ENCODE measurements at regions not wholly inside any gene's neighbourhood (a gene's known extent, or its start where the extent isn't known, plus 50 kb on each side); places are given as distances from the start of the nearest gene placed in this dataset.

DNA sequence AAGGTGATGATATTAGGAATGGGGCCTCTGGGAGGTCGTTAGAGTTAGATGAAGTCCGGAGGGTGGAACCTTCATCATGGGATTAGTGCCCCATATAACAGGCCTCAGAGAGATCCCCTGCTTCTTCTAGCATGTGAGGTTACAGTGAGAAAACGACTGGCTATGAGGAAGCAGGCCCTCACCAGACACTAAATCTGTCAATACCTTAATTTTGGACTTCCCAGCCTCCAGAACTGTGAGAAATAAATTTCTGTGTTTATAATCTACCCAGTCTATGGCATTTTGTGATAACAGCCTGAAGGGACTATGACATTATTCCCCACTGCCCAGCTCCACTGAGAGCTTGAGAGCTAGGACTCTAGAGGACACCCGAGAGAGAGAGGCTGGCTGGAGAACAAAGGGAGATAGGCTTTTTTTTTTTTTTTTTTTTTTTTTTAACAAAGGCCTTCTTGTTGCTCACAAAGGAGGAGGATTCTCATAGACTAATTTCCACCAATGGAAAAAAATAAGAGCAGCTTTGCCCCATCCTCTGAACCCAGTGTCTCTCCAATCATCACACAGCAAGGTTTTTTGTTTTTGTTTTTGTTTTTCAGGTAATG, 87.8 kb upstream of the EEA1 start:
- intact Hi-C loops (cut with DNase I): no loop called here
- DNase-seq: no peak

DNA sequence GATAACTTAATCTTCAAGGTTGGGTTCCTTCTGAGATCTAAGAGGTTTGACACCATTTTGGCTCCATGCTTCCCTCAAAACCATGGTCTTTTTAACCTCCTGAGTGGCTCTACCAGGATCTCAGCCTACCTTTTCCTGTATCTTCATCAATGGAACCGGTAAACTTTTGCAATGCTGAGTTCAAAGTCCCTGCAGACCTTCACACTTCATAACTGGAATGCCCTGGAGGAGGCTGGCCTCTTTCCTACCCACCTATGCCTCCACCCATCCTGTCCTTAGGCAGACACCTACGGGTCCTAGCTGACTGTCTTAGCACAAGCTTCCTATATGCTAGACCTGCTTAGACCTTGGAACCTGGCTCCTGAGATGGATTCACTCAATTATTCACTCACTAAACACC, 89.5 kb upstream of the EEA1 start:
- TF ChIP-seq, protein P1, sequence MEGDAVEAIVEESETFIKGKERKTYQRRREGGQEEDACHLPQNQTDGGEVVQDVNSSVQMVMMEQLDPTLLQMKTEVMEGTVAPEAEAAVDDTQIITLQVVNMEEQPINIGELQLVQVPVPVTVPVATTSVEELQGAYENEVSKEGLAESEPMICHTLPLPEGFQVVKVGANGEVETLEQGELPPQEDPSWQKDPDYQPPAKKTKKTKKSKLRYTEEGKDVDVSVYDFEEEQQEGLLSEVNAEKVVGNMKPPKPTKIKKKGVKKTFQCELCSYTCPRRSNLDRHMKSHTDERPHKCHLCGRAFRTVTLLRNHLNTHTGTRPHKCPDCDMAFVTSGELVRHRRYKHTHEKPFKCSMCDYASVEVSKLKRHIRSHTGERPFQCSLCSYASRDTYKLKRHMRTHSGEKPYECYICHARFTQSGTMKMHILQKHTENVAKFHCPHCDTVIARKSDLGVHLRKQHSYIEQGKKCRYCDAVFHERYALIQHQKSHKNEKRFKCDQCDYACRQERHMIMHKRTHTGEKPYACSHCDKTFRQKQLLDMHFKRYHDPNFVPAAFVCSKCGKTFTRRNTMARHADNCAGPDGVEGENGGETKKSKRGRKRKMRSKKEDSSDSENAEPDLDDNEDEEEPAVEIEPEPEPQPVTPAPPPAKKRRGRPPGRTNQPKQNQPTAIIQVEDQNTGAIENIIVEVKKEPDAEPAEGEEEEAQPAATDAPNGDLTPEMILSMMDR (IDR thresholded peaks at IDR 0.05): no peak
- H3K4me1 ChIP-seq: peaks cover 0 to 8% (median 0%) of the 10 kb centered on the region in 9 donors
- no peak overlapping the region for H3K27ac ChIP-seq
- no peaks in the 10 kb centered on the region for H3K36me3 ChIP-seq
- no peaks in the 10 kb centered on the region for H3K9me3 ChIP-seq
- intact Hi-C loops (cut with DNase I): no loop called here
- no peak overlapping the region for H3K4me3 ChIP-seq
- 95 to 100% methylated on average over 2 of the region's 2 CpGs for WGBS, 2 donors
- DNase-seq (no peak), ATAC-seq (no peak)
- no peaks in the 10 kb centered on the region for H3K27me3 ChIP-seq

More for the DNA sequence above, 87.8 kb upstream of the EEA1 start:
- H3K4me1 ChIP-seq: peaks cover 0 to 8% (median 0%) of the 10 kb centered on the region in 9 donors
- no peaks in the 10 kb centered on the region for H3K36me3 ChIP-seq
- no peaks in the 10 kb centered on the region for H3K9me3 ChIP-seq
- TF ChIP-seq, protein P1 (IDR thresholded peaks at IDR 0.05): no peak
- no peak overlapping the region for H3K27ac ChIP-seq
- 56 to 72% methylated on average over 4 of the region's 4 CpGs for WGBS, 2 donors
- H3K4me3 ChIP-seq: no peak overlapping the region
- no peak for ATAC-seq
- no peaks in the 10 kb centered on the region for H3K27me3 ChIP-seq

DNA sequence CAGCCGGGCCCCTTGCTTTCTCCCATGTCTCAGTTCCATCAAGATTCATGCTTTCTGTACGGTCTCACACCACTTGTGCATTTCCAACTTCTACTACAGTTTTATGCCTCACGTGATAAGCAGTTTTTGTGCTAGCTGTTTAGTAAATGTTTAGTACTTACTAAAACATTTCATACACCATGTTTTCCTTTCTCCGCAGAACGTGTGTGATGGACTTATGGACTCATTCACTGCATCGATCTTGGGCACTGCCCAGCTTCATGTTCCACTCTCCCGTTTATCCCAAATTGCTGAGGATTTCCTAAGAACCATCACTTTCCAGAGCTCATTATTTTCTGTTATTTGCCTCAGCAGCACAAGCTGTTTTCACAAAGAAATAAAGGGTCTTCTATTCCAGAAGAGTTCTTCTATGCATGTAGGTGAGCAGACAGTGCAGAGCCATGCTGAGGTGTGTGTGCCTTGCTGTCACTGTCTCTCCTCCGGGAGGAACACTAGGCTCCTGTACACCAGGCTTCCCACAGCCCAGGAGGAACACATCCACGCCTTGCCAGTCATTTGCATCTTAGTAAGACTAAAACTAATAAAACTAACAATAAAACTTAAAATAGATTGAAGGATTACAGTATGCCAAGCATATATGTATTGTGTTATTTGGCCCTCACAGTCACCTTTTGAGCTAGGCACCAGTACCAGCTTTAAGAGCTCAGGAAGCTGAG, 90.3 kb upstream of the EEA1 start:
- DNase-seq (no peak), ATAC-seq (no peak)
- no peaks in the 10 kb centered on the region for H3K9me3 ChIP-seq
- peaks cover 0 to 8% (median 0%) of the 10 kb centered on the region in 9 donors for H3K4me1 ChIP-seq
- H3K36me3 ChIP-seq: no peaks in the 10 kb centered on the region
- H3K27me3 ChIP-seq: no peaks in the 10 kb centered on the region
- H3K27ac ChIP-seq: no peak overlapping the region
- H3K4me3 ChIP-seq: no peak overlapping the region
- TF ChIP-seq, protein P1 (IDR thresholded peaks at IDR 0.05): no peak
- intact Hi-C loops (cut with DNase I): no loop called here
- WGBS, 2 donors: 94% methylated on average over 9 of the region's 9 CpGs

DNA sequence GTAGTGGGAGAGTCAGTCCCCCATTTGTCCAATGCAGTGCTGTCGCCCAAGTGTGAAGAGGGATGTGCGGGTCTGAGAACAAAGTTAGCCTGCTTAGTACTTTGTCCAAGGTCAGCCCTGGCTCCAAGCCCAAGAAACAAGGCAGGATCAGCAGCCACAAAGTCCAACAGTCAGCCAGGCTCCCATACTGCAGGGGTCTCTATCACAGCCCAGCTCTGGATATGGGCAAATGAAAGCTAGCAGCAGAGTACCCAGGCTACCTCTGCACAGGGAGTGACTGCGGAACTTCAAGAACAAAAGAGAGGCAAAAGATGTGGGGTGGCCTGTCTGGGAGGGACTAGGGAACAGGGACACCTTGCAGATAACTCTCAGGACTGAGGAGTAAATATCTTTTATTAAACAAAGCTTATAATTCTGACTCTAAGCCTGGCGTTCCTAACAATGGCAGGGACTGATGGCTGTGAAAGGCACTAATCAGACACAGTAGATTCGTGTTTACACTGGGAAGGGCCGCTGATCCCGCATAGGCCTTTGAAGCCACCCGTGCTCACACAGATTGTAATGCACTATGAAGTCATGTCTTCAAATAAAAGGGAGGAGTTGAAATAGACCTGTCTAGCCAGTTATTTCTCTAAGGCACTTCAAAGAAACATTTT, 91.0 kb upstream of the EEA1 start:
- no peak overlapping the region for H3K4me3 ChIP-seq
- DNase-seq (no peak), ATAC-seq (peak in 3 of 8 donors; percentile 21 to 28 (median 21))
- intact Hi-C loops (cut with DNase I): loop anchor here in 3 of 10 donors (10.0 kb wide), 2 partner anchors 365 to 375 kb away; no protein-coding TSS in a partner anchor
- no peaks in the 10 kb centered on the region for H3K36me3 ChIP-seq
- H3K4me1 ChIP-seq: peaks cover 0 to 9% (median 0%) of the 10 kb centered on the region in 9 donors
- no peaks in the 10 kb centered on the region for H3K27me3 ChIP-seq
- 70 to 73% methylated on average over 8 of the region's 8 CpGs for WGBS, 2 donors
- H3K27ac ChIP-seq: no peak overlapping the region
- H3K9me3 ChIP-seq: no peaks in the 10 kb centered on the region
- TF ChIP-seq, protein P1 (IDR thresholded peaks at IDR 0.05): no peak

Measured in heart right ventricle (tissue), 16 donors.